AG09309 (cell line): ENCODE measurements at regions not wholly inside any gene's neighbourhood (a gene's known extent, or its start where the extent isn't known, plus 50 kb on each side); places are given as distances from the start of the nearest gene placed in this dataset.

Experiments
- DNase-seq: peaks from one replicate; pipeline ENCODE4 v3.0.0-alpha.2; 2010; ENCODE audit warnings: low read depth
- H3K4me3 ChIP-seq: 2 replicates; pipeline ENCODE4 v1.5.1; 2011; ENCODE audit warnings: mild to moderate bottlenecking, low read depth, low read length, moderate library complexity; ENCODE audit not compliant: control insufficient read depth
- CTCF ChIP-seq: IDR thresholded peaks from 2 replicates; pipeline ENCODE4 v1.5.1; 2011; ENCODE audit warnings: mild to moderate bottlenecking, low read depth, low read length, inconsistent platforms; ENCODE audit not compliant: insufficient read depth, control insufficient read depth; ENCODE audit errors: missing control alignments

- peak; percentile 89 for DNase-seq
- no peak for TF ChIP-seq CTCF
- H3K4me3 ChIP-seq = no peak overlapping the region
Observed at GRCh38 chr12:67909091-67909531, 80.1 kb upstream of the IFNG-AS1 start.

- TF ChIP-seq CTCF = no peak
- DNase-seq = no peak
- no peak overlapping the region for H3K4me3 ChIP-seq
Observed at GRCh38 chr12:67909681-67910080, 79.6 kb upstream of the IFNG-AS1 start.

GRCh38 chr12:67910360-67911274, 78.6 kb upstream of the IFNG-AS1 start:
- DNase-seq = peak; percentile 97
- no peak for TF ChIP-seq CTCF
- no peak overlapping the region for H3K4me3 ChIP-seq

GRCh38 chr12:67911275-67911600, 78.0 kb upstream of the IFNG-AS1 start:
- H3K4me3 ChIP-seq = no peak overlapping the region
- no peak for DNase-seq
- TF ChIP-seq CTCF = no peak

GRCh38 chr12:67911789-67912188, 77.5 kb upstream of the IFNG-AS1 start:
- no peak for TF ChIP-seq CTCF
- H3K4me3 ChIP-seq = no peak overlapping the region
- DNase-seq = no peak

- H3K4me3 ChIP-seq = no peak overlapping the region
- no peak for DNase-seq
- TF ChIP-seq CTCF = no peak
Observed at GRCh38 chr12:67915335-67915851, 73.9 kb upstream of the IFNG-AS1 start.
